GM23338 (cell line): ENCODE measurements at regions not wholly inside any gene's neighbourhood (a gene's known extent, or its start where the extent isn't known, plus 50 kb on each side); places are given as distances from the start of the nearest gene placed in this dataset.

Experiments
- ATAC-seq: fragments of 200-7000 bp; cut with Tn5 transposase; 3 replicates; pipeline ENCODE4 v1.9.1; 2020
- DNase-seq: peaks from one replicate; pipeline ENCODE4 v3.0.0-alpha.2; 2015; ENCODE audit warnings: low spot score
- H2AFZ ChIP-seq: fragments of 200-600 bp; sonication (generic); 2 replicates; pipeline ENCODE4 v1.8.0; 2016; ENCODE audit warnings: antibody characterized with exemption, mild to moderate bottlenecking, moderate library complexity
- H3F3A ChIP-seq: fragments of 200-600 bp; sonication (generic); replicated peaks from 2 replicates; pipeline ENCODE4 v1.8.0; 2017; ENCODE audit warnings: antibody characterized with exemption, mixed run types, low read depth
- H3K27ac ChIP-seq: fragments of 200-600 bp; sonication (generic); 2 replicates; pipeline ENCODE4 v1.6.1; 2016; ENCODE audit warnings: low read depth
- H3K27me3 ChIP-seq: fragments of 200-600 bp; sonication (generic); 2 replicates; pipeline ENCODE4 v1.8.0; 2016; ENCODE audit warnings: mild to moderate bottlenecking, mixed run types, moderate library complexity; ENCODE audit not compliant: insufficient read depth
- H3K36me3 ChIP-seq: fragments of 200-600 bp; sonication (generic); 2 replicates; pipeline ENCODE4 v1.8.0; 2016; ENCODE audit warnings: mild to moderate bottlenecking; ENCODE audit not compliant: insufficient read depth
- H3K4me1 ChIP-seq: fragments of 200-600 bp; sonication (generic); 2 replicates; pipeline ENCODE4 v1.8.0; 2016; ENCODE audit warnings: mild to moderate bottlenecking, moderate library complexity; ENCODE audit not compliant: insufficient read depth
- H3K4me2 ChIP-seq: fragments of 200-600 bp; sonication (generic); 2 replicates; pipeline ENCODE4 v1.7.1; 2017; ENCODE audit warnings: mixed run types
- H3K4me3 ChIP-seq: fragments of 200-600 bp; sonication (generic); 2 replicates; pipeline ENCODE4 v1.6.1; 2016; ENCODE audit warnings: mixed run types
- H3K79me2 ChIP-seq: fragments of 200-600 bp; sonication (generic); replicated peaks from 2 replicates; pipeline ENCODE4 v1.8.0; 2017; ENCODE audit warnings: mild to moderate bottlenecking; ENCODE audit not compliant: insufficient read depth
- H3K9me2 ChIP-seq: fragments of 200-600 bp; sonication (generic); 2 replicates; pipeline ENCODE4 v1.8.0; 2017; ENCODE audit not compliant: insufficient read depth
- H4K20me1 ChIP-seq: fragments of 200-600 bp; sonication (generic); replicated peaks from 2 replicates; pipeline ENCODE4 v1.8.0; 2017; ENCODE audit warnings: mild to moderate bottlenecking; ENCODE audit not compliant: insufficient read depth
- H3K27ac Mint-ChIP-seq: 2 replicates; pipeline ENCODE4 v1.8.0; 2020; ENCODE audit warnings: inconsistent platforms, mild to moderate bottlenecking, moderate library complexity, mixed read lengths
- H3K27me3 Mint-ChIP-seq: 3 replicates; pipeline ENCODE4 v1.8.0; 2022; ENCODE audit warnings: low read depth, mild to moderate bottlenecking, moderate library complexity, mixed read lengths, inconsistent platforms; ENCODE audit not compliant: insufficient read depth, poor library complexity
- H3K36me3 Mint-ChIP-seq: 3 replicates; pipeline ENCODE4 v1.8.0; 2021; ENCODE audit warnings: low read depth, mild to moderate bottlenecking, inconsistent platforms, moderate library complexity, mixed read lengths
- H3K4me1 Mint-ChIP-seq: 3 replicates; pipeline ENCODE4 v1.8.0; 2020; ENCODE audit warnings: mild to moderate bottlenecking, inconsistent platforms, mixed read lengths
- H3K4me3 Mint-ChIP-seq: 3 replicates; pipeline ENCODE4 v1.8.0; 2021; ENCODE audit warnings: moderate library complexity, mild to moderate bottlenecking, inconsistent platforms, mixed read lengths
- H3K9me3 Mint-ChIP-seq: 3 replicates; pipeline ENCODE4 v1.8.0; 2020; ENCODE audit warnings: moderate library complexity, mild to moderate bottlenecking, inconsistent platforms, mixed read lengths
- CREB1 ChIP-seq: fragments of 250-450 bp; sonication (Bioruptor Pico); IDR thresholded peaks from 2 replicates; pipeline ENCODE4 v1.5.0; 2020; ENCODE audit warnings: low read depth, mild to moderate bottlenecking, moderate library complexity
- CTCF ChIP-seq, 2 experiments: fragments of 200-600 bp in 1 of 2; sonication (generic) in 1 of 2; conservative IDR thresholded peaks; 2 replicates each; pipeline versions ENCODE4 v1.5.1 to v1.6.1; 2016 to 2017; ENCODE audit warnings: antibody characterized with exemption in 2 of 2, low read depth in 2 of 2, mild to moderate bottlenecking in 2 of 2, moderate library complexity in 1 of 2
- EZH2 ChIP-seq: fragments of 200-600 bp; sonication (generic); IDR thresholded peaks from one replicate; pipeline ENCODE4 v1.8.0; 2017; ENCODE audit warnings: antibody characterized with exemption, mild to moderate bottlenecking, low read depth; ENCODE audit not compliant: unreplicated experiment
- EZH2phosphoT487 ChIP-seq: fragments of 200-600 bp; sonication (generic); IDR thresholded peaks from one replicate; pipeline ENCODE4 v1.8.1; 2018; ENCODE audit warnings: antibody characterized with exemption; ENCODE audit not compliant: unreplicated experiment
- JUNB ChIP-seq: IDR thresholded peaks from one replicate; pipeline ENCODE4 v1.6.1; 2016; ENCODE audit warnings: antibody characterized with exemption; ENCODE audit not compliant: unreplicated experiment
- NANOG ChIP-seq: IDR thresholded peaks from 2 replicates; pipeline ENCODE4 v1.6.1; 2016; ENCODE audit warnings: antibody characterized with exemption, borderline replicate concordance
- POLR2AphosphoS5 ChIP-seq: IDR thresholded peaks from 2 replicates; pipeline ENCODE4 v1.6.1; 2016; ENCODE audit warnings: antibody characterized with exemption, low read depth
- STAT1 ChIP-seq: IDR thresholded peaks from one replicate; pipeline ENCODE4 v1.6.1; 2016; ENCODE audit warnings: antibody characterized with exemption; ENCODE audit not compliant: unreplicated experiment
- ZNF114 ChIP-seq: fragments of 250-450 bp; sonication (Bioruptor Pico); IDR thresholded peaks from 2 replicates; pipeline ENCODE4 v1.5.0; 2020; ENCODE audit warnings: mild to moderate bottlenecking, moderate library complexity
- ZNF331 ChIP-seq: fragments of 250-450 bp; sonication (Bioruptor Pico); IDR thresholded peaks from 2 replicates; pipeline ENCODE4 v1.5.0; 2020; ENCODE audit warnings: low read depth, mild to moderate bottlenecking, moderate library complexity
- TF ChIP-seq, protein P1 (sequence below): IDR thresholded peaks from 2 replicates; pipeline ENCODE4 v1.6.1; 2016; ENCODE audit warnings: antibody characterized with exemption
- TF ChIP-seq, protein P2 (sequence below): IDR thresholded peaks from one replicate; pipeline ENCODE4 v1.6.1; 2018; ENCODE audit warnings: antibody characterized with exemption; ENCODE audit not compliant: unreplicated experiment
- TF ChIP-seq, protein P3 (sequence below): fragments of 250-450 bp; sonication (Bioruptor Pico); IDR thresholded peaks from 2 replicates; pipeline ENCODE4 v1.5.0; 2020; ENCODE audit warnings: mild to moderate bottlenecking, moderate library complexity

DNA sequence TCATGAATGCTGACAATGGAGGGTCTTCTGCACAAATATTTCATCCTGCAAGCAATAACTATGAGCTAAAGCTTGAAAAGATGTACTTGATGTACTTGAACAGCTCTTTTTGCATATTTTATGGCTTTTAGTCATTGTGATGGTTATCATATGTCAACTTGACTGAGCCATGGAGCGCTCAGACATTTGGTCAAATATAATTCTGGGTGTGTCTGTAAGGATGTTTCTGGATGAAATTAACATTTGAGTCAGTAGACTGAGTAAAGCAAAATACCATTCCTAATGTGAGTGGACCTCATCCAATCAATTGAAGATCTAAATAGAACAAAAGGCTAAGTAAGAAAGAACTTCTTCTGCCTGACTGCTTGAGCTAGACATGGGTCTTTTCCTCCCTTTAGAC, 509.0 kb downstream of the BCL11A start:
- H3K9me2 ChIP-seq, result peaks cover 21% of the 10 kb centered on the region
- no peak overlapping the region for H3K4me3 ChIP-seq
- no peaks in the 10 kb centered on the region for H3K36me3 Mint-ChIP-seq
- no peaks in the 10 kb centered on the region for H3K79me2 ChIP-seq
- TF ChIP-seq POLR2AphosphoS5 (no peak), NANOG (no peak), EZH2 (no peak), EZH2phosphoT487 (no peak), STAT1 (no peak), CTCF (conservative IDR thresholded peaks at IDR 0.05; ENCODE audit: low read depth in 2 of 2) (no peak), CREB1 (CRISPR knock-in tag) (no peak), ZNF331 (CRISPR knock-in tag) (no peak), JUNB (no peak), ZNF114 (CRISPR knock-in tag) (no peak)
- TF ChIP-seq, protein P1, sequence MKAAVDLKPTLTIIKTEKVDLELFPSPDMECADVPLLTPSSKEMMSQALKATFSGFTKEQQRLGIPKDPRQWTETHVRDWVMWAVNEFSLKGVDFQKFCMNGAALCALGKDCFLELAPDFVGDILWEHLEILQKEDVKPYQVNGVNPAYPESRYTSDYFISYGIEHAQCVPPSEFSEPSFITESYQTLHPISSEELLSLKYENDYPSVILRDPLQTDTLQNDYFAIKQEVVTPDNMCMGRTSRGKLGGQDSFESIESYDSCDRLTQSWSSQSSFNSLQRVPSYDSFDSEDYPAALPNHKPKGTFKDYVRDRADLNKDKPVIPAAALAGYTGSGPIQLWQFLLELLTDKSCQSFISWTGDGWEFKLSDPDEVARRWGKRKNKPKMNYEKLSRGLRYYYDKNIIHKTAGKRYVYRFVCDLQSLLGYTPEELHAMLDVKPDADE, result no peak
- TF ChIP-seq, protein P2, sequence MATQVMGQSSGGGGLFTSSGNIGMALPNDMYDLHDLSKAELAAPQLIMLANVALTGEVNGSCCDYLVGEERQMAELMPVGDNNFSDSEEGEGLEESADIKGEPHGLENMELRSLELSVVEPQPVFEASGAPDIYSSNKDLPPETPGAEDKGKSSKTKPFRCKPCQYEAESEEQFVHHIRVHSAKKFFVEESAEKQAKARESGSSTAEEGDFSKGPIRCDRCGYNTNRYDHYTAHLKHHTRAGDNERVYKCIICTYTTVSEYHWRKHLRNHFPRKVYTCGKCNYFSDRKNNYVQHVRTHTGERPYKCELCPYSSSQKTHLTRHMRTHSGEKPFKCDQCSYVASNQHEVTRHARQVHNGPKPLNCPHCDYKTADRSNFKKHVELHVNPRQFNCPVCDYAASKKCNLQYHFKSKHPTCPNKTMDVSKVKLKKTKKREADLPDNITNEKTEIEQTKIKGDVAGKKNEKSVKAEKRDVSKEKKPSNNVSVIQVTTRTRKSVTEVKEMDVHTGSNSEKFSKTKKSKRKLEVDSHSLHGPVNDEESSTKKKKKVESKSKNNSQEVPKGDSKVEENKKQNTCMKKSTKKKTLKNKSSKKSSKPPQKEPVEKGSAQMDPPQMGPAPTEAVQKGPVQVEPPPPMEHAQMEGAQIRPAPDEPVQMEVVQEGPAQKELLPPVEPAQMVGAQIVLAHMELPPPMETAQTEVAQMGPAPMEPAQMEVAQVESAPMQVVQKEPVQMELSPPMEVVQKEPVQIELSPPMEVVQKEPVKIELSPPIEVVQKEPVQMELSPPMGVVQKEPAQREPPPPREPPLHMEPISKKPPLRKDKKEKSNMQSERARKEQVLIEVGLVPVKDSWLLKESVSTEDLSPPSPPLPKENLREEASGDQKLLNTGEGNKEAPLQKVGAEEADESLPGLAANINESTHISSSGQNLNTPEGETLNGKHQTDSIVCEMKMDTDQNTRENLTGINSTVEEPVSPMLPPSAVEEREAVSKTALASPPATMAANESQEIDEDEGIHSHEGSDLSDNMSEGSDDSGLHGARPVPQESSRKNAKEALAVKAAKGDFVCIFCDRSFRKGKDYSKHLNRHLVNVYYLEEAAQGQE, result no peak
- TF ChIP-seq, protein P3, sequence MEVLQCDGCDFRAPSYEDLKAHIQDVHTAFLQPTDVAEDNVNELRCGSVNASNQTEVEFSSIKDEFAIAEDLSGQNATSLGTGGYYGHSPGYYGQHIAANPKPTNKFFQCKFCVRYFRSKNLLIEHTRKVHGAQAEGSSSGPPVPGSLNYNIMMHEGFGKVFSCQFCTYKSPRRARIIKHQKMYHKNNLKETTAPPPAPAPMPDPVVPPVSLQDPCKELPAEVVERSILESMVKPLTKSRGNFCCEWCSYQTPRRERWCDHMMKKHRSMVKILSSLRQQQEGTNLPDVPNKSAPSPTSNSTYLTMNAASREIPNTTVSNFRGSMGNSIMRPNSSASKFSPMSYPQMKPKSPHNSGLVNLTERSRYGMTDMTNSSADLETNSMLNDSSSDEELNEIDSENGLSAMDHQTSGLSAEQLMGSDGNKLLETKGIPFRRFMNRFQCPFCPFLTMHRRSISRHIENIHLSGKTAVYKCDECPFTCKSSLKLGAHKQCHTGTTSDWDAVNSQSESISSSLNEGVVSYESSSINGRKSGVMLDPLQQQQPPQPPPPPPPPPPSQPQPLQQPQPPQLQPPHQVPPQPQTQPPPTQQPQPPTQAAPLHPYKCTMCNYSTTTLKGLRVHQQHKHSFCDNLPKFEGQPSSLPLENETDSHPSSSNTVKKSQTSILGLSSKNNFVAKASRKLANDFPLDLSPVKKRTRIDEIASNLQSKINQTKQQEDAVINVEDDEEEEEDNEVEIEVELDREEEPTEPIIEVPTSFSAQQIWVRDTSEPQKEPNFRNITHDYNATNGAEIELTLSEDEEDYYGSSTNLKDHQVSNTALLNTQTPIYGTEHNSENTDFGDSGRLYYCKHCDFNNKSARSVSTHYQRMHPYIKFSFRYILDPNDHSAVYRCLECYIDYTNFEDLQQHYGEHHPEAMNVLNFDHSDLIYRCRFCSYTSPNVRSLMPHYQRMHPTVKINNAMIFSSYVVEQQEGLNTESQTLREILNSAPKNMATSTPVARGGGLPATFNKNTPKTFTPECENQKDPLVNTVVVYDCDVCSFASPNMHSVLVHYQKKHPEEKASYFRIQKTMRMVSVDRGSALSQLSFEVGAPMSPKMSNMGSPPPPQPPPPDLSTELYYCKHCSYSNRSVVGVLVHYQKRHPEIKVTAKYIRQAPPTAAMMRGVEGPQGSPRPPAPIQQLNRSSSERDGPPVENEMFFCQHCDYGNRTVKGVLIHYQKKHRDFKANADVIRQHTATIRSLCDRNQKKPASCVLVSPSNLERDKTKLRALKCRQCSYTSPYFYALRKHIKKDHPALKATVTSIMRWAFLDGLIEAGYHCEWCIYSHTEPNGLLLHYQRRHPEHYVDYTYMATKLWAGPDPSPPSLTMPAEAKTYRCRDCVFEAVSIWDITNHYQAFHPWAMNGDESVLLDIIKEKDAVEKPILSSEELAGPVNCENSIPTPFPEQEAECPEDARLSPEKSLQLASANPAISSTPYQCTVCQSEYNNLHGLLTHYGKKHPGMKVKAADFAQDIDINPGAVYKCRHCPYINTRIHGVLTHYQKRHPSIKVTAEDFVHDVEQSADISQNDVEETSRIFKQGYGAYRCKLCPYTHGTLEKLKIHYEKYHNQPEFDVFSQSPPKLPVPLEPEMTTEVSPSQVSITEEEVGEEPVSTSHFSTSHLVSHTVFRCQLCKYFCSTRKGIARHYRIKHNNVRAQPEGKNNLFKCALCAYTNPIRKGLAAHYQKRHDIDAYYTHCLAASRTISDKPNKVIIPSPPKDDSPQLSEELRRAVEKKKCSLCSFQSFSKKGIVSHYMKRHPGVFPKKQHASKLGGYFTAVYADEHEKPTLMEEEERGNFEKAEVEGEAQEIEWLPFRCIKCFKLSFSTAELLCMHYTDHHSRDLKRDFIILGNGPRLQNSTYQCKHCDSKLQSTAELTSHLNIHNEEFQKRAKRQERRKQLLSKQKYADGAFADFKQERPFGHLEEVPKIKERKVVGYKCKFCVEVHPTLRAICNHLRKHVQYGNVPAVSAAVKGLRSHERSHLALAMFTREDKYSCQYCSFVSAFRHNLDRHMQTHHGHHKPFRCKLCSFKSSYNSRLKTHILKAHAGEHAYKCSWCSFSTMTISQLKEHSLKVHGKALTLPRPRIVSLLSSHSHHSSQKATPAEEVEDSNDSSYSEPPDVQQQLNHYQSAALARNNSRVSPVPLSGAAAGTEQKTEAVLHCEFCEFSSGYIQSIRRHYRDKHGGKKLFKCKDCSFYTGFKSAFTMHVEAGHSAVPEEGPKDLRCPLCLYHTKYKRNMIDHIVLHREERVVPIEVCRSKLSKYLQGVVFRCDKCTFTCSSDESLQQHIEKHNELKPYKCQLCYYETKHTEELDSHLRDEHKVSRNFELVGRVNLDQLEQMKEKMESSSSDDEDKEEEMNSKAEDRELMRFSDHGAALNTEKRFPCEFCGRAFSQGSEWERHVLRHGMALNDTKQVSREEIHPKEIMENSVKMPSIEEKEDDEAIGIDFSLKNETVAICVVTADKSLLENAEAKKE, result no peak
- no peaks in the 10 kb centered on the region for H3K36me3 ChIP-seq
- DNase-seq, result no peak
- no peak overlapping the region for H3K4me3 Mint-ChIP-seq
- no peaks in the 10 kb centered on the region for H3F3A ChIP-seq
- H3K27me3 ChIP-seq, result no peaks in the 10 kb centered on the region
- no peak overlapping the region for H3K27ac Mint-ChIP-seq
- no peaks in the 10 kb centered on the region for H3K4me1 ChIP-seq
- H3K27ac ChIP-seq, result no peak overlapping the region
- H3K4me1 Mint-ChIP-seq, result no peaks in the 10 kb centered on the region
- no peak overlapping the region for H3K4me2 ChIP-seq
- no peak overlapping the region for H2AFZ ChIP-seq
- H3K27me3 Mint-ChIP-seq, result no peaks in the 10 kb centered on the region
- H4K20me1 ChIP-seq, result no peaks in the 10 kb centered on the region
- no peak for ATAC-seq
- no peaks in the 10 kb centered on the region for H3K9me3 Mint-ChIP-seq
